ENCODE measurements at regions not wholly inside any gene's neighbourhood (a gene's known extent, or its start where the extent isn't known, plus 50 kb on each side); places are given as distances from the start of the nearest gene placed in this dataset.

- DNase-seq = no peak
- Histone ChIP-seq H3K9me3 (ENCODE audit: severe bottlenecking) (no peaks in the 10 kb centered on the region), H3K4me3 (ENCODE audit: low read depth, low read length) (no peak overlapping the region), H3K36me3 (no peaks in the 10 kb centered on the region), H3K27me3 (ENCODE audit: insufficient read depth, low read depth, severe bottlenecking) (no peaks in the 10 kb centered on the region), H3K27ac (no peak overlapping the region)
- TF ChIP-seq, protein P1, sequence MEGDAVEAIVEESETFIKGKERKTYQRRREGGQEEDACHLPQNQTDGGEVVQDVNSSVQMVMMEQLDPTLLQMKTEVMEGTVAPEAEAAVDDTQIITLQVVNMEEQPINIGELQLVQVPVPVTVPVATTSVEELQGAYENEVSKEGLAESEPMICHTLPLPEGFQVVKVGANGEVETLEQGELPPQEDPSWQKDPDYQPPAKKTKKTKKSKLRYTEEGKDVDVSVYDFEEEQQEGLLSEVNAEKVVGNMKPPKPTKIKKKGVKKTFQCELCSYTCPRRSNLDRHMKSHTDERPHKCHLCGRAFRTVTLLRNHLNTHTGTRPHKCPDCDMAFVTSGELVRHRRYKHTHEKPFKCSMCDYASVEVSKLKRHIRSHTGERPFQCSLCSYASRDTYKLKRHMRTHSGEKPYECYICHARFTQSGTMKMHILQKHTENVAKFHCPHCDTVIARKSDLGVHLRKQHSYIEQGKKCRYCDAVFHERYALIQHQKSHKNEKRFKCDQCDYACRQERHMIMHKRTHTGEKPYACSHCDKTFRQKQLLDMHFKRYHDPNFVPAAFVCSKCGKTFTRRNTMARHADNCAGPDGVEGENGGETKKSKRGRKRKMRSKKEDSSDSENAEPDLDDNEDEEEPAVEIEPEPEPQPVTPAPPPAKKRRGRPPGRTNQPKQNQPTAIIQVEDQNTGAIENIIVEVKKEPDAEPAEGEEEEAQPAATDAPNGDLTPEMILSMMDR (IDR thresholded peaks at IDR 0.05; ENCODE audit: low read depth, low read length) = no peak
Measured at GRCh38 chr4:128524311-128524710, 236.7 kb upstream of the PGRMC2 start.

- Histone ChIP-seq H3K36me3 (no peaks in the 10 kb centered on the region), H3K27me3 (ENCODE audit: insufficient read depth, low read depth, severe bottlenecking) (no peaks in the 10 kb centered on the region), H3K9me3 (ENCODE audit: severe bottlenecking) (no peaks in the 10 kb centered on the region), H3K4me3 (ENCODE audit: low read depth, low read length) (no peak overlapping the region), H3K27ac (no peak overlapping the region)
- TF ChIP-seq, protein P1 (IDR thresholded peaks at IDR 0.05; ENCODE audit: low read depth, low read length) = no peak
- no peak for DNase-seq
Measured at GRCh38 chr4:128521648-128522111, 234.1 kb upstream of the PGRMC2 start.

DNA sequence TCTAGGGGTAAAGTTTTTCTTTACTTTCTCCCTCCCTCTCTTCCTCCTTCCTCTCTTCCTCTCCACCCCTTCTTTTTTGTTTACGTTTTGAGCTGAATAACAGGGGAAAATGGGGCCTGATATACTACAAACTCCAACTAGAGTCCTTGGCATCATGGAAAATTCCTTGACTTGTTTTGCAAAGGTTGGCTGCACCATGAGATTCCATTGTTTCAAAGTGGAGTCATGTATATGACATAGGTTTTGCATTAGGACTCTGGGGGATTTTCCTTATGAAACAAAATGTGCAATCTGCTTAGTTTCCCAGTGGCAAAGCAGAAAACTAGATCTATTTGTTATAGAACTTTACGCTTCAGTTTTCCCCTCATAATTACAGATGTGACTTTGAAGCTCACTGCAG, 233.5 kb upstream of the PGRMC2 start:
- Histone ChIP-seq H3K9me3 (ENCODE audit: severe bottlenecking) (no peaks in the 10 kb centered on the region), H3K27me3 (ENCODE audit: insufficient read depth, low read depth, severe bottlenecking) (no peaks in the 10 kb centered on the region), H3K27ac (no peak overlapping the region), H3K36me3 (no peaks in the 10 kb centered on the region), H3K4me3 (ENCODE audit: low read depth, low read length) (no peak overlapping the region)
- no peak for DNase-seq
- TF ChIP-seq, protein P1 (IDR thresholded peaks at IDR 0.05; ENCODE audit: low read depth, low read length) = no peak

GRCh38 chr4:128519163-128519830, 231.7 kb upstream of the PGRMC2 start:
- H3K27me3 ChIP-seq (ENCODE audit: insufficient read depth, low read depth, severe bottlenecking) = no peaks in the 10 kb centered on the region
- no peaks in the 10 kb centered on the region for H3K36me3 ChIP-seq
- TF ChIP-seq, protein P1 (IDR thresholded peaks at IDR 0.05; ENCODE audit: low read depth, low read length) = no peak
- H3K9me3 ChIP-seq (ENCODE audit: severe bottlenecking) = no peaks in the 10 kb centered on the region
- no peak overlapping the region for H3K27ac ChIP-seq
- DNase-seq = no peak
- H3K4me3 ChIP-seq (ENCODE audit: low read depth, low read length) = no peak overlapping the region

- no peak overlapping the region for H3K27ac ChIP-seq
- no peaks in the 10 kb centered on the region for H3K27me3 ChIP-seq (ENCODE audit: insufficient read depth, low read depth, severe bottlenecking)
- no peaks in the 10 kb centered on the region for H3K9me3 ChIP-seq (ENCODE audit: severe bottlenecking)
- no peak for DNase-seq
- no peaks in the 10 kb centered on the region for H3K36me3 ChIP-seq
- TF ChIP-seq, protein P1 (IDR thresholded peaks at IDR 0.05; ENCODE audit: low read depth, low read length) = no peak
- no peak overlapping the region for H3K4me3 ChIP-seq (ENCODE audit: low read depth, low read length)
Measured at GRCh38 chr4:128517739-128518510, 230.3 kb upstream of the PGRMC2 start.
